Neural progenitor cell (in vitro differentiated cells): ENCODE measurements at regions not wholly inside any gene's neighbourhood (a gene's known extent, or its start where the extent isn't known, plus 50 kb on each side); places are given as distances from the start of the nearest gene placed in this dataset.

Source experiments
- CTCF ChIP-seq: fragments of 200-600 bp; sonication (generic); IDR thresholded peaks from 2 replicates; pipeline ENCODE4 v1.5.1; 2017; ENCODE audit warnings: antibody characterized with exemption, mild to moderate bottlenecking
- EZH2 ChIP-seq: fragments of 200-600 bp; sonication (generic); IDR thresholded peaks from 2 replicates; pipeline ENCODE4 v1.6.1; 2017; ENCODE audit warnings: antibody characterized with exemption, mild to moderate bottlenecking, moderate library complexity

- TF ChIP-seq CTCF (no peak), EZH2 (no peak)
These were observed 438.9 kb downstream of the KLF12 start for GRCh38 chr13:73695325-73695724.
